Left ventricle myocardium inferior (tissue), 1 donor: ENCODE measurements at regions not wholly inside any gene's neighbourhood (a gene's known extent, or its start where the extent isn't known, plus 50 kb on each side); places are given as distances from the start of the nearest gene placed in this dataset.

Source experiments
- DNase-seq: peaks from one replicate; pipeline ENCODE4 v3.0.0-alpha.2; 2020
- H3K27ac ChIP-seq: fragments of 200-600 bp; replicated peaks from 2 replicates; pipeline ENCODE4 v1.8.0; 2021
- H3K27me3 ChIP-seq: fragments of 200-600 bp; 2 replicates; pipeline ENCODE4 v1.8.0; 2021; ENCODE audit warnings: low read depth
- H3K36me3 ChIP-seq: fragments of 200-600 bp; 2 replicates; pipeline ENCODE4 v1.8.0; 2021
- H3K4me1 ChIP-seq: fragments of 200-600 bp; 2 replicates; pipeline ENCODE4 v1.8.0; 2021
- H3K4me3 ChIP-seq: fragments of 200-600 bp; 2 replicates; pipeline ENCODE4 v1.8.0; 2021; ENCODE audit warnings: mild to moderate bottlenecking, moderate library complexity
- H3K9me3 ChIP-seq: fragments of 200-600 bp; replicated peaks from 2 replicates; pipeline ENCODE4 v1.8.0; 2021
- intact Hi-C: fragments of 100-400 bp; cut with micrococcal nuclease; formaldehyde crosslinking; loops from one replicate; pipeline ENCODE4 v1.11.0; 2022
- TF ChIP-seq, protein P1 (sequence below): fragments of 200-600 bp; IDR thresholded peaks from 2 replicates; pipeline ENCODE4 v1.8.0; 2021; ENCODE audit warnings: antibody characterized with exemption, mild to moderate bottlenecking, borderline replicate concordance
- donor health status: DM: no; HTN: yes; CAD: no; lungs with severe emphysema.

DNA sequence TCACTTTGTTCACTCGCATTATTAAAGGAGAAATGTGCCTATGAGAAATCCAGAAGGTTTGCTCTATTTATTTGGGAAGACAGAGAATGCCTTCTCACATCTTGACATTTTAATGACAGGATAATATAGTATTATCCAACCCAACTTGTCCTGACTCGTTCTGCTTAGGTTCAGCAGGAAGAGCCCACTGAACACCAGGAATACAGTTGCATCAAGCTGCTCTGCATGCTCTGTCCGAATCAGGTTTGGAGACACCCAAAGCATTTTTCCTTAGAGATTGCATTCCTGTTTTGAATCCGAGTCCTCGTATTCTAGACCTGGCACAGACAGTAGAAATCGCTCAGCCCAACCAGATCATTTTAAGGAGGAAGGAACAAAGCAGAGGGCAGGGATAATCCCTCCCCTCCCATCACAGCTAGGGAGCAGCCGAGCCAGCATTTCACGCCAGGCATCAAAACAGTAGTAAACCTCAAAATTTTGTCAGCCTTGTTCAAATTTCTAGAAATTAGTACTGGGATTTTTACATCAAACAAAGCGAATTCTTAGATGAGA lies 837.4 kb upstream of the ID2 start:
- intact Hi-C loops = no loop called here
- Histone ChIP-seq H3K27me3 (peaks cover 16% of the 10 kb centered on the region), H3K9me3 (peaks cover 5% of the 10 kb centered on the region), H3K4me1 (peaks cover 8% of the 10 kb centered on the region), H3K4me3 (no peak overlapping the region), H3K27ac (no peak overlapping the region), H3K36me3 (no peaks in the 10 kb centered on the region)
- no peak for DNase-seq
- TF ChIP-seq, protein P1, sequence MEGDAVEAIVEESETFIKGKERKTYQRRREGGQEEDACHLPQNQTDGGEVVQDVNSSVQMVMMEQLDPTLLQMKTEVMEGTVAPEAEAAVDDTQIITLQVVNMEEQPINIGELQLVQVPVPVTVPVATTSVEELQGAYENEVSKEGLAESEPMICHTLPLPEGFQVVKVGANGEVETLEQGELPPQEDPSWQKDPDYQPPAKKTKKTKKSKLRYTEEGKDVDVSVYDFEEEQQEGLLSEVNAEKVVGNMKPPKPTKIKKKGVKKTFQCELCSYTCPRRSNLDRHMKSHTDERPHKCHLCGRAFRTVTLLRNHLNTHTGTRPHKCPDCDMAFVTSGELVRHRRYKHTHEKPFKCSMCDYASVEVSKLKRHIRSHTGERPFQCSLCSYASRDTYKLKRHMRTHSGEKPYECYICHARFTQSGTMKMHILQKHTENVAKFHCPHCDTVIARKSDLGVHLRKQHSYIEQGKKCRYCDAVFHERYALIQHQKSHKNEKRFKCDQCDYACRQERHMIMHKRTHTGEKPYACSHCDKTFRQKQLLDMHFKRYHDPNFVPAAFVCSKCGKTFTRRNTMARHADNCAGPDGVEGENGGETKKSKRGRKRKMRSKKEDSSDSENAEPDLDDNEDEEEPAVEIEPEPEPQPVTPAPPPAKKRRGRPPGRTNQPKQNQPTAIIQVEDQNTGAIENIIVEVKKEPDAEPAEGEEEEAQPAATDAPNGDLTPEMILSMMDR = no peak

DNA sequence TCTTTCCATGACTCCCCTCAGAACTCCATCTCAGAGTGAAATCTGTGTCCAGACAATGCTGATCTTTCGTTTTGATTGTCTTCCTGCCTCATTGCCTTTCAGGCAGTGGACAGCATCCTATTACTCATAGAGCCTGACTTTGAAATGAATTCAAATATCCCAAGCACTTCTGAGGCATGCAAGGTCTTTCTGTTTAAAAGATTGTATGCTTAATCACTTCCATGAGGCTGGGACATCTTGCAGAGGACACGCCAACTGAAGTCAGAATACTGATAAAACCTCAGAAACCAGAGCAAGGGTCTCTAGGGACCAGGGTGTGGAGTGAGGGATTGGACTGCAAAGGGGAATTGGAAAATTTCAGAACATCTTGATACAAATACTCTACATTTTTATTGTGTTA lies 836.5 kb upstream of the ID2 start:
- H3K4me3 ChIP-seq = no peak overlapping the region
- intact Hi-C loops = no loop called here
- DNase-seq = no peak
- TF ChIP-seq, protein P1 = no peak
- H3K9me3 ChIP-seq = peaks cover under 1% of the 10 kb centered on the region
- no peaks in the 10 kb centered on the region for H3K36me3 ChIP-seq
- no peak overlapping the region for H3K27ac ChIP-seq
- H3K27me3 ChIP-seq = peaks cover 19% of the 10 kb centered on the region
- peaks cover 8% of the 10 kb centered on the region for H3K4me1 ChIP-seq

DNA sequence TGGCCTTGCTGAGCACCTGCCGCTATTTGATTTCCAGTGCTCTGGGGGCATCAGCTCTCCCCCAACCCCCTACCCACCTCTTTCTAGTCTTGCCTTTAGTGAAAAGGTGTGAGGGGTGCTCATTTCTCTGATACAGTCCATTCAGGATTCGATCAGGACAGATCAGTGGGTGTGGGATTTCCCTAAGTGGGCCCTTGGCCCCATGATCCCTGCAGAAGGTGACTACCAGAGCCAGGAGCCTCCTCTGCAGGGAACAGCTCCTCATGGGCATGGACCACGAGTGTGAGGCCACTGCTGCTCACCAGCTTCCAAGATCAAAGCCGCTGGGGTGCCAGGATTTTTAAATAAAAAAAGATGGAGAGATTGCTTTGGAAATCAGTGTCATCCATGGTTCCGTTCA lies 835.2 kb upstream of the ID2 start:
- peaks cover 8% of the 10 kb centered on the region for H3K4me1 ChIP-seq
- TF ChIP-seq, protein P1 = no peak

DNA sequence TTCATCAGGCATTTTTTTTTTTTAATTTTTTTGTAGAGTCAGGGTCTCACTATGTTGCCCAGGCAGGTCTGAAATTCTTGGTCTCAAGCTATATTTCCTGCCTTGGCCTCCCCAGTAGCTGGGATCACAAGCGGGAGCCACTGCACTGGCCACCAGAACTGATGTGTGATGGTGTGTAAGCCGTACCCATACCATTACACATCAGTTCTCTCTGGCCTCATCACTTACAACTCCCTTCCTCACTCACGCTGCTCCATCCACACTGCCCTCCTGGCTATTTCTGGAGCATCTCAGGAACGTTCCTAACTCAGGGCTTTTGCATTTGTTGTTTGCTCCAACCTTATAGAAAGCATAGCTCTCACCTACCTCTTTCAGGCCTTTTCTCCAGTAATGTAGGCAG lies 834.5 kb upstream of the ID2 start:
- TF ChIP-seq, protein P1 = no peak
- H3K27me3 ChIP-seq = peaks cover 25% of the 10 kb centered on the region
- peaks cover 8% of the 10 kb centered on the region for H3K4me1 ChIP-seq
- no peaks in the 10 kb centered on the region for H3K9me3 ChIP-seq
- no peak overlapping the region for H3K4me3 ChIP-seq
- no peaks in the 10 kb centered on the region for H3K36me3 ChIP-seq
- no peak overlapping the region for H3K27ac ChIP-seq
- intact Hi-C loops = no loop called here
- no peak for DNase-seq

More for the DNA sequence above, 835.2 kb upstream of the ID2 start:
- Histone ChIP-seq H3K9me3 (no peaks in the 10 kb centered on the region), H3K27me3 (peaks cover 23% of the 10 kb centered on the region), H3K27ac (no peak overlapping the region), H3K4me3 (no peak overlapping the region), H3K36me3 (no peaks in the 10 kb centered on the region)
- no peak for DNase-seq
- intact Hi-C loops = no loop called here

DNA sequence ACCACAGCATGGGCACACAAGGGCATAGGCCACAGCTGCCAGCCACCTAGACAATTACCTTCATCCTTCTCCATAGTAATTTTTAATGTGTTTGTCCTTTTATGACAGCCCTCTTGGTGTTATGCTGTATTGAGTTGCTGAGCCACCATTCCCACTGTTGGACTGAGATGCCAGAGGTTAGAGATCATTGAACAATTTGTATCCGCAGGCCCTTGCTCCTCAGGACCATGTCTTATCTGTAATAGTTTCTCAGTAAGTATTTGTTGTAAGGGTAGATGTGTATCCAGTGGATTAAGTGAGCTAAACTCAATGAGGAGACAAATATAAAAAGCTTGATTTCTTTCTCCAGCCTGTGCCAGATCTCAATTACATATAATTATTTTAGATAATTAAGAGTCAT lies 832.8 kb upstream of the ID2 start:
- H3K27me3 ChIP-seq = peaks cover 21% of the 10 kb centered on the region
- TF ChIP-seq, protein P1 = no peak
- no peak overlapping the region for H3K27ac ChIP-seq
- intact Hi-C loops = no loop called here
- no peaks in the 10 kb centered on the region for H3K36me3 ChIP-seq
- DNase-seq = no peak
- H3K4me3 ChIP-seq = no peak overlapping the region
- no peaks in the 10 kb centered on the region for H3K9me3 ChIP-seq
- peaks cover 8% of the 10 kb centered on the region for H3K4me1 ChIP-seq
